AG10803 (cell line): ENCODE measurements at regions not wholly inside any gene's neighbourhood (a gene's known extent, or its start where the extent isn't known, plus 50 kb on each side); places are given as distances from the start of the nearest gene placed in this dataset.

Source experiments
- DNase-seq: peaks from one replicate; pipeline ENCODE4 v3.0.0; 2010; ENCODE audit warnings: low read depth
- H3K4me3 ChIP-seq: 2 replicates; pipeline ENCODE4 v1.5.1; 2011; ENCODE audit warnings: mild to moderate bottlenecking, low read length, control low read depth
- CTCF ChIP-seq: conservative IDR thresholded peaks from 2 replicates; pipeline ENCODE4 v1.5.1; 2011; ENCODE audit warnings: mild to moderate bottlenecking, low read length, control low read depth, inconsistent platforms

- no peak overlapping the region for H3K4me3 ChIP-seq
- DNase-seq: no peak
- TF ChIP-seq CTCF: no peak
Measured at GRCh38 chr4:52298444-52298843, 247.3 kb downstream of the SPATA18 start.

GRCh38 chr4:52299120-52299519, 248.0 kb downstream of the SPATA18 start:
- DNase-seq: peak; percentile 18
- H3K4me3 ChIP-seq: no peak overlapping the region
- no peak for TF ChIP-seq CTCF

DNA sequence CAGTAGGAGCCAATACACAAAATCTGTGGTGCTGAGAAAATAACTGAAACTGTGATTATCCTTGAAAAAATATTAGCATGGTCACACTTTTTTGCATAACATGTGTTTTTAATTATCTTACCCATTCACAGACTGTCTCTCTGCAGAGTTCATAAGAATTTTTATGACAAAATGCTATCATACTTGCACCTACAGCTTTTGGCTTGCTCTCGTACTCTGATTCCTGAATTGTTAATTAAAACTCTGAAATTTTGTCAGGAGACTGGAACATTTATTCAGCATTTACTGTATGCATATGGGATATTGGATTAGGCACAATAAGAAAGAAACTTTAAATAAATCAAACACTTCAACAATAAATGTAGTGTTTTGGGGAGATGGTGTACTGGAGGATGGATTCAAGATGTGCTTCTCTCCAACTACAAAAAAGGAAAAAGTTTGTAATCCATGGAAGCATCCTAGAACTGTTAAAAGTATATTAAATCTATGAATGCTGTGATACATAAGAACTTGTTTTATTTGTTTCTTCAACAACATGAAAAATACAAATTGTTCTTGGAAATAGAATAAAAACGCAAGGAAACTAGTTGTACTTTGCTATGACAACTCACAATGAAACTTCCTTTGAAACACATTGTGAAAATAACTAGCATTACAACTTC, 260.5 kb downstream of the SPATA18 start:
- no peak for TF ChIP-seq CTCF
- no peak for DNase-seq

GRCh38 chr4:52312722-52313121, 261.6 kb downstream of the SPATA18 start:
- H3K4me3 ChIP-seq: no peak overlapping the region
- no peak for DNase-seq
- no peak for TF ChIP-seq CTCF

More for the DNA sequence above, 260.5 kb downstream of the SPATA18 start:
- no peak overlapping the region for H3K4me3 ChIP-seq

DNA sequence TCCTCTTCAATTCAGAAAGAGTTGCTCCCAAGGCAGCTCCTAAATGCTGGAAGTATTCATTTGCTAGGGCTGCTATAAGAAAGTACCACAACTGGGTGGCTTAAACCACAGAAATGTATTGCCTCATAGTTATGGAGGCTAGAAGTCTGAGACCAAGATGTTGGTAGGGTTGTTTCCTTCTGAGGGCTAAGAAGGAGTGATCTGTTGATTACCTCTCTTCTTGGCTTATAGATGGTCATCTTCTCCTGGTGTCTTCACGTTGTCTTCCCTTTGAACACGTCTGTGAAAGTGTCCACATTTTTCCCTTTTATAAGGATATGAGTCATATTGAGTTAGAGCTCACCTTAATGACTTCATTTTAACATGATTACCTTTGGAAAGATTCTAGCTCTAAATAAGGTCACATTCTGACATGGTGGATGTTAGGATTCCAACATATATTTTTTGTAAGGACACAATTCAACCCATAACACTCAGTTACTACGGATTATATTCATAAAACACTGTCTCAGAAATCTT, 266.3 kb downstream of the SPATA18 start:
- H3K4me3 ChIP-seq: no peak overlapping the region
- DNase-seq: no peak
- no peak for TF ChIP-seq CTCF

DNA sequence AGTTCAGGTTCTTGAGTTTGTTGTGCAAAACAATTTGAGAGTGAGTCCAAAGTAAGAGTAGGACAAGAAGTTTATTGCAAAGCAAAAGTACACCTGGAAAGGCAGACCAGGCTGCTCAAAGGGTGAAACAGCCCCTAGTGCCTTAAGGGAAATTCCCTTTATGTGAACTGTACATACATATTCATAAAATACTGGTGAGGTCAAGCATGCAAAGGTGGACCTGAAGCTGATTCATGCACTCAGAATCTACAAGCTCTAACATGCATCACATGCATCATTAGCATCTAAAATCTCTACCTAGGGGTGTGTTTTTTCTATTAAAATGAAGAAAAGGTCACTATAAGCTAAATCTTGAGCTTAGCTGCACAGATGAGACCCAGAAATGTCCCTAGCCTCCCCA, 266.9 kb downstream of the SPATA18 start:
- no peak for DNase-seq
- no peak for TF ChIP-seq CTCF
- H3K4me3 ChIP-seq: no peak overlapping the region

GRCh38 chr4:52329894-52330293, 278.8 kb downstream of the SPATA18 start:
- DNase-seq: no peak
- H3K4me3 ChIP-seq: no peak overlapping the region
- no peak for TF ChIP-seq CTCF
